Hepatocyte (in vitro differentiated cells): ENCODE measurements at regions not wholly inside any gene's neighbourhood (a gene's known extent, or its start where the extent isn't known, plus 50 kb on each side); places are given as distances from the start of the nearest gene placed in this dataset.

Experiments
- EZH2 ChIP-seq: fragments of 200-600 bp; sonication (generic); IDR thresholded peaks from 2 replicates; pipeline ENCODE4 v1.6.1; 2016; ENCODE audit warnings: antibody characterized with exemption, mild to moderate bottlenecking, borderline replicate concordance
- TF ChIP-seq, protein P1 (sequence below): fragments of 200-600 bp; sonication (generic); IDR thresholded peaks from 2 replicates; pipeline ENCODE4 v1.5.1; 2016; ENCODE audit warnings: antibody characterized with exemption, mild to moderate bottlenecking; ENCODE audit not compliant: poor library complexity

DNA sequence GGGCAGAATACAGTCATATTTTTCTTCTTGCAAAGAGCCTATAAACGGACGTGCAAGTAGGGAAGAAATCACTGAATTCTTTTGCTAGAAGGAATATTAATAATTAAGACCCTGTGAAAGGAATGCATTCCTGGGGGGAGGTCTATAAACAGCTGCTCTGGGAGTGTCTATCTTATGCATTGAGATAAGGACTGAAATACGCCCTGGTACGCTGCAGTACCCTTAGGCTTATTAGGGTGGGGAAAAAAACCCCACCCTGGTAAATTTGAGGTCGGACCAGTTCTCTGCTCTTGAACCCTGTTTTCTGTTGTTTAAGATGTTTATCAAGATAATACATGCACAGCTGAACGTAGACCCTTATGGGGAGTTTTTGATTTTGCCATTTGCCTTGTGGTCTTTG, 100.0 kb upstream of the KBTBD8 start:
- TF ChIP-seq, protein P1, sequence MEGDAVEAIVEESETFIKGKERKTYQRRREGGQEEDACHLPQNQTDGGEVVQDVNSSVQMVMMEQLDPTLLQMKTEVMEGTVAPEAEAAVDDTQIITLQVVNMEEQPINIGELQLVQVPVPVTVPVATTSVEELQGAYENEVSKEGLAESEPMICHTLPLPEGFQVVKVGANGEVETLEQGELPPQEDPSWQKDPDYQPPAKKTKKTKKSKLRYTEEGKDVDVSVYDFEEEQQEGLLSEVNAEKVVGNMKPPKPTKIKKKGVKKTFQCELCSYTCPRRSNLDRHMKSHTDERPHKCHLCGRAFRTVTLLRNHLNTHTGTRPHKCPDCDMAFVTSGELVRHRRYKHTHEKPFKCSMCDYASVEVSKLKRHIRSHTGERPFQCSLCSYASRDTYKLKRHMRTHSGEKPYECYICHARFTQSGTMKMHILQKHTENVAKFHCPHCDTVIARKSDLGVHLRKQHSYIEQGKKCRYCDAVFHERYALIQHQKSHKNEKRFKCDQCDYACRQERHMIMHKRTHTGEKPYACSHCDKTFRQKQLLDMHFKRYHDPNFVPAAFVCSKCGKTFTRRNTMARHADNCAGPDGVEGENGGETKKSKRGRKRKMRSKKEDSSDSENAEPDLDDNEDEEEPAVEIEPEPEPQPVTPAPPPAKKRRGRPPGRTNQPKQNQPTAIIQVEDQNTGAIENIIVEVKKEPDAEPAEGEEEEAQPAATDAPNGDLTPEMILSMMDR: no peak
- TF ChIP-seq EZH2: no peak
